ENCODE measurements at regions not wholly inside any gene's neighbourhood (a gene's known extent, or its start where the extent isn't known, plus 50 kb on each side); places are given as distances from the start of the nearest gene placed in this dataset.

GRCh38 chr3:117146571-117146970 lies 437.0 kb downstream of the TUSC7 start:
- TF ChIP-seq POLR2A (IDR thresholded peaks at IDR 0.05) = no peak
- TF ChIP-seq CTCF (IDR thresholded peaks at IDR 0.05) = no peak
- no peak for TF ChIP-seq EP300 (IDR thresholded peaks at IDR 0.05)
- TF ChIP-seq POLR2AphosphoS5 (IDR thresholded peaks at IDR 0.05) = no peak
